HL-60 (cell line): ENCODE measurements at regions not wholly inside any gene's neighbourhood (a gene's known extent, or its start where the extent isn't known, plus 50 kb on each side); places are given as distances from the start of the nearest gene placed in this dataset.

Source experiments
- DNase-seq, 2 experiments: peaks; one replicate each; pipeline ENCODE4 v3.0.0-alpha.2; 2010 to 2020; ENCODE audit warnings: low read depth in 1 of 2, low spot score in 1 of 2
- H3K27ac ChIP-seq: fragments of 250-450 bp; sonication (Bioruptor Pico); replicated peaks from 2 replicates; pipeline ENCODE4 v1.5.1; 2020; ENCODE audit warnings: mild to moderate bottlenecking, moderate library complexity
- H3K27me3 ChIP-seq: fragments of 250-450 bp; sonication (Bioruptor Pico); 2 replicates; pipeline ENCODE4 v1.5.1; 2021; ENCODE audit warnings: mild to moderate bottlenecking, moderate library complexity; ENCODE audit not compliant: insufficient read depth, poor library complexity, severe bottlenecking
- H3K4me3 ChIP-seq: replicated peaks from 2 replicates; pipeline ENCODE4 v1.5.1; 2011; ENCODE audit warnings: mild to moderate bottlenecking, control low read depth, low read length; ENCODE audit not compliant: insufficient read depth
- CTCF ChIP-seq: IDR thresholded peaks from one replicate; pipeline ENCODE4 v1.5.1; 2011; ENCODE audit warnings: low read length, control low read depth, inconsistent platforms; ENCODE audit not compliant: insufficient read depth
- GABPA ChIP-seq: IDR thresholded peaks from 2 replicates; pipeline ENCODE4 v1.6.1; 2012; ENCODE audit warnings: low read depth
- POLR2AphosphoS5 ChIP-seq: IDR thresholded peaks from 2 replicates; pipeline ENCODE4 v1.6.1; 2012; ENCODE audit warnings: low read depth
- REST ChIP-seq: IDR thresholded peaks from 2 replicates; pipeline ENCODE4 v1.6.1; 2012; ENCODE audit warnings: low read depth; ENCODE audit not compliant: insufficient replicate concordance
- SPI1 ChIP-seq: IDR thresholded peaks from 2 replicates; pipeline ENCODE4 v1.6.1; 2012; ENCODE audit warnings: low read depth, mild to moderate bottlenecking, borderline replicate concordance

- Histone ChIP-seq H3K27ac (0 out of 2 replicates have a peak overlapping the region, but pooled peaks have one; percentile 7), H3K27me3 (no peaks in the 10 kb centered on the region), H3K4me3 (no peak overlapping the region)
- no peak for TF ChIP-seq REST
- TF ChIP-seq POLR2AphosphoS5 = no peak
- TF ChIP-seq CTCF = no peak
- TF ChIP-seq GABPA = no peak
- TF ChIP-seq SPI1 = peak; percentile 60; the same call in 1 of the 2 replicates
- DNase-seq = peak; percentile 22 to 41
Observed at GRCh38 chr6:55023230-55023629, 151.1 kb upstream of the HCRTR2 start.

GRCh38 chr6:55033016-55033546, 141.2 kb upstream of the HCRTR2 start:
- H3K27me3 ChIP-seq = no peaks in the 10 kb centered on the region
- H3K4me3 ChIP-seq = no peak overlapping the region
- DNase-seq = no peak
- H3K27ac ChIP-seq = no peak overlapping the region
- TF ChIP-seq CTCF (no peak), SPI1 (no peak), GABPA (no peak), REST (no peak), POLR2AphosphoS5 (no peak)

- DNase-seq = peak in 1 of 2 experiments; percentile 61
- Histone ChIP-seq H3K4me3 (no peak overlapping the region), H3K27me3 (no peaks in the 10 kb centered on the region), H3K27ac (peak overlapping the region; percentile 27; the same call in 1 of the 2 replicates)
- TF ChIP-seq POLR2AphosphoS5 (no peak), REST (no peak), GABPA (no peak), CTCF (no peak), SPI1 (peak; percentile 80; the same call in 1 of the 2 replicates)
Observed at GRCh38 chr6:55034752-55035151, 139.6 kb upstream of the HCRTR2 start.
